ENCODE measurements at regions not wholly inside any gene's neighbourhood (a gene's known extent, or its start where the extent isn't known, plus 50 kb on each side); places are given as distances from the start of the nearest gene placed in this dataset.
"Not testable (repeated sequence)": the region's sequence is repeated elsewhere in the genome, so short reads cannot be mapped to it uniquely, and the experiment has no call there.

- DNase-seq (ENCODE audit: low spot score), result no peak
- intact Hi-C loops (cut with DNase I), result no loop called here
Measured at GRCh38 chr13:80559944-80560343, 219.0 kb upstream of the SPRY2 start.

- intact Hi-C loops (cut with DNase I), result no loop called here
- DNase-seq (ENCODE audit: low spot score), result no peak
Measured at GRCh38 chr13:80558074-80558473, 217.1 kb upstream of the SPRY2 start.

- intact Hi-C loops (cut with DNase I), result no loop called here
- DNase-seq (ENCODE audit: low spot score), result no peak
Measured at GRCh38 chr13:80555796-80556678, 215.1 kb upstream of the SPRY2 start.

GRCh38 chr13:80552851-80553440, 212.0 kb upstream of the SPRY2 start:
- DNase-seq (ENCODE audit: low spot score), result no peak
- intact Hi-C loops (cut with DNase I), result no loop called here

GRCh38 chr13:80551650-80552497, 210.9 kb upstream of the SPRY2 start:
- intact Hi-C loops (cut with DNase I), result no loop called here

GRCh38 chr13:80550971-80551441, 210.1 kb upstream of the SPRY2 start:
- DNase-seq (ENCODE audit: low spot score), result no peak
- intact Hi-C loops (cut with DNase I), result no loop called here

More at GRCh38 chr13:80551650-80552497, 210.9 kb upstream of the SPRY2 start:
- DNase-seq (ENCODE audit: low spot score), result no peak

- intact Hi-C loops (cut with DNase I), result no loop called here
- DNase-seq (ENCODE audit: low spot score), result no peak
Measured at GRCh38 chr13:80548915-80549314, 208.0 kb upstream of the SPRY2 start.

- intact Hi-C loops (cut with DNase I), result no loop called here
- no peak for DNase-seq (ENCODE audit: low spot score)
Measured at GRCh38 chr13:80547885-80548825, 207.2 kb upstream of the SPRY2 start.

- no peak for DNase-seq (ENCODE audit: low spot score)
- intact Hi-C loops (cut with DNase I), result no loop called here
Measured at GRCh38 chr13:80547341-80547740, 206.4 kb upstream of the SPRY2 start.

- DNase-seq (ENCODE audit: low spot score), result no peak
- intact Hi-C loops (cut with DNase I), result no loop called here
Measured at GRCh38 chr13:80533175-80533574, 192.2 kb upstream of the SPRY2 start.

- intact Hi-C loops (cut with DNase I), result no loop called here
- no peak for DNase-seq (ENCODE audit: low spot score)
Measured at GRCh38 chr13:80530902-80531301, 190.0 kb upstream of the SPRY2 start.

- no peak for DNase-seq (ENCODE audit: low spot score)
- intact Hi-C loops (cut with DNase I), result no loop called here
Measured at GRCh38 chr13:80530191-80530590, 189.3 kb upstream of the SPRY2 start.

GRCh38 chr13:80529734-80530133, 188.8 kb upstream of the SPRY2 start:
- intact Hi-C loops (cut with DNase I), result no loop called here
- no peak for DNase-seq (ENCODE audit: low spot score)

- intact Hi-C loops (cut with DNase I), result no loop called here
Measured at GRCh38 chr13:80528733-80529132, 187.8 kb upstream of the SPRY2 start.

GRCh38 chr13:80527400-80527799, 186.5 kb upstream of the SPRY2 start:
- no peak for DNase-seq (ENCODE audit: low spot score)
- intact Hi-C loops (cut with DNase I), result no loop called here

More at GRCh38 chr13:80528733-80529132, 187.8 kb upstream of the SPRY2 start:
- no peak for DNase-seq (ENCODE audit: low spot score)

GRCh38 chr13:80524447-80525215, 183.7 kb upstream of the SPRY2 start:
- intact Hi-C loops (cut with DNase I), result no loop called here
- no peak for DNase-seq (ENCODE audit: low spot score)

GRCh38 chr13:80523134-80523533, 182.2 kb upstream of the SPRY2 start:
- DNase-seq (ENCODE audit: low spot score), result no peak
- intact Hi-C loops (cut with DNase I), result no loop called here

- intact Hi-C loops (cut with DNase I); DNase-seq (ENCODE audit: low spot score): not testable (repeated sequence)
Measured at GRCh38 chr13:80522463-80522862, 181.5 kb upstream of the SPRY2 start.
